HCT116 (cell line): ENCODE measurements at regions not wholly inside any gene's neighbourhood (a gene's known extent, or its start where the extent isn't known, plus 50 kb on each side); places are given as distances from the start of the nearest gene placed in this dataset.

Source experiments
- RAD21 ChIP-seq: IDR thresholded peaks from 2 replicates; pipeline ENCODE4 v1.6.1; 2012; ENCODE audit warnings: low read depth, mild to moderate bottlenecking
- TF ChIP-seq, protein P1 (sequence below), 3 experiments: fragments of 200-600 bp in 1 of 3; sonication (generic) in 1 of 3; IDR thresholded peaks in 2 of 3; conservative IDR thresholded peaks in 1 of 3; 2 replicates each; pipeline ENCODE4 v1.5.1; 2012 to 2017; ENCODE audit warnings: low read depth in 2 of 3, low read length in 2 of 3, antibody characterized with exemption in 1 of 3, borderline replicate concordance in 1 of 3, control low read depth in 1 of 3, mild to moderate bottlenecking in 1 of 3, mixed read lengths in 1 of 3, mixed run types in 1 of 3, moderate library complexity in 1 of 3; ENCODE audit not compliant: insufficient read depth in 1 of 3

DNA sequence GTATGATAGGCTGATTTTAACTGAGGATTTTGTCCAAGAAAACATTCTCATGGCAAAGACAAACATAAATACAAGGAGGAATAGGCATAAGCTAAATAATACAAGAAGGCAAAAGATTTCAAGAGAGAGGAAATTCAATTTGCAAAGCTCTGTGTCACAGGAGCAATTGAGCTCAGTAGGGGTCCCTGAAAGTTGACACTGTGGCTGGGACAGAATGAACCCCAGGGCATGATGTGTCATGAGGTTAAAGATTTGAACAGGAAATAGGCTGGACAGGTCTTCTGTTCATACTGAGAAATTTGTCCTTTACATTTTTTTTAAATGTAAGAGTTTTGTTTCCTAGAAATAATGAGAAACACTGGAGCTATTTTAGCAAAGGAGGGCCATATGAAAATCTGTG lies 555.4 kb upstream of the NEGR1 start:
- TF ChIP-seq, protein P1, sequence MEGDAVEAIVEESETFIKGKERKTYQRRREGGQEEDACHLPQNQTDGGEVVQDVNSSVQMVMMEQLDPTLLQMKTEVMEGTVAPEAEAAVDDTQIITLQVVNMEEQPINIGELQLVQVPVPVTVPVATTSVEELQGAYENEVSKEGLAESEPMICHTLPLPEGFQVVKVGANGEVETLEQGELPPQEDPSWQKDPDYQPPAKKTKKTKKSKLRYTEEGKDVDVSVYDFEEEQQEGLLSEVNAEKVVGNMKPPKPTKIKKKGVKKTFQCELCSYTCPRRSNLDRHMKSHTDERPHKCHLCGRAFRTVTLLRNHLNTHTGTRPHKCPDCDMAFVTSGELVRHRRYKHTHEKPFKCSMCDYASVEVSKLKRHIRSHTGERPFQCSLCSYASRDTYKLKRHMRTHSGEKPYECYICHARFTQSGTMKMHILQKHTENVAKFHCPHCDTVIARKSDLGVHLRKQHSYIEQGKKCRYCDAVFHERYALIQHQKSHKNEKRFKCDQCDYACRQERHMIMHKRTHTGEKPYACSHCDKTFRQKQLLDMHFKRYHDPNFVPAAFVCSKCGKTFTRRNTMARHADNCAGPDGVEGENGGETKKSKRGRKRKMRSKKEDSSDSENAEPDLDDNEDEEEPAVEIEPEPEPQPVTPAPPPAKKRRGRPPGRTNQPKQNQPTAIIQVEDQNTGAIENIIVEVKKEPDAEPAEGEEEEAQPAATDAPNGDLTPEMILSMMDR (IDR thresholded peaks at IDR 0.05 in 2 of 3, conservative IDR thresholded peaks at IDR 0.05 in 1 of 3; ENCODE audit: borderline replicate concordance in 1 of 3, insufficient read depth in 1 of 3, low read depth in 2 of 3, low read length in 2 of 3): no peak
- no peak for TF ChIP-seq RAD21
